ENCODE measurements at regions not wholly inside any gene's neighbourhood (a gene's known extent, or its start where the extent isn't known, plus 50 kb on each side); places are given as distances from the start of the nearest gene placed in this dataset.
"Not testable (repeated sequence)": the region's sequence is repeated elsewhere in the genome, so short reads cannot be mapped to it uniquely, and the experiment has no call there.

- Histone ChIP-seq H3K9me3 (no peaks in the 10 kb centered on the region), H3K36me3 (replicated peaks) (no peaks in the 10 kb centered on the region), H3K4me1 (no peaks in the 10 kb centered on the region), H3K4me3 (no peak overlapping the region), H3K27me3 (ENCODE audit: low read depth) (no peaks in the 10 kb centered on the region)
- in situ Hi-C loops (cut with MboI; ENCODE audit: low sequenced_read_pairs), result no loop called here
- no peak for DNase-seq (ENCODE audit: low spot score in 2 of 2)
Measured at GRCh38 chr6:47180633-47181032, 129.1 kb downstream of the TNFRSF21 start.

GRCh38 chr6:47179286-47179685 lies 130.4 kb downstream of the TNFRSF21 start:
- Histone ChIP-seq H3K9me3 (no peaks in the 10 kb centered on the region), H3K4me3 (no peak overlapping the region), H3K27me3 (ENCODE audit: low read depth) (no peaks in the 10 kb centered on the region), H3K36me3 (replicated peaks) (no peaks in the 10 kb centered on the region), H3K4me1 (no peaks in the 10 kb centered on the region)
- DNase-seq (ENCODE audit: low spot score in 2 of 2), result no peak
- in situ Hi-C loops (cut with MboI; ENCODE audit: low sequenced_read_pairs), result no loop called here

GRCh38 chr6:47175656-47176055 lies 133.5 kb upstream of the ADGRF1 start:
- no peaks in the 10 kb centered on the region for H3K9me3 ChIP-seq
- no peaks in the 10 kb centered on the region for H3K27me3 ChIP-seq (ENCODE audit: low read depth)
- H3K4me1 ChIP-seq, result no peaks in the 10 kb centered on the region
- H3K4me3 ChIP-seq, result no peak overlapping the region
- no peak for DNase-seq (ENCODE audit: low spot score in 2 of 2)
- H3K36me3 ChIP-seq (replicated peaks), result no peaks in the 10 kb centered on the region
- in situ Hi-C loops (cut with MboI; ENCODE audit: low sequenced_read_pairs), result no loop called here

- no peaks in the 10 kb centered on the region for H3K36me3 ChIP-seq (replicated peaks)
- no peak for DNase-seq (ENCODE audit: low spot score in 2 of 2)
- no peak overlapping the region for H3K4me3 ChIP-seq
- in situ Hi-C loops (cut with MboI; ENCODE audit: low sequenced_read_pairs), result no loop called here
- H3K27me3 ChIP-seq (ENCODE audit: low read depth), result no peaks in the 10 kb centered on the region
- H3K9me3 ChIP-seq, result no peaks in the 10 kb centered on the region
- H3K4me1 ChIP-seq, result no peaks in the 10 kb centered on the region
Measured at GRCh38 chr6:47174502-47175023, 132.4 kb upstream of the ADGRF1 start.

GRCh38 chr6:47174063-47174462 lies 131.9 kb upstream of the ADGRF1 start:
- H3K9me3 ChIP-seq; DNase-seq (ENCODE audit: low spot score in 2 of 2); H3K27me3 ChIP-seq (ENCODE audit: low read depth); H3K36me3 ChIP-seq (replicated peaks); H3K4me1 ChIP-seq; H3K4me3 ChIP-seq; in situ Hi-C loops (cut with MboI; ENCODE audit: low sequenced_read_pairs): not testable (repeated sequence)

- not testable (repeated sequence) for DNase-seq (ENCODE audit: low spot score in 2 of 2)
Measured at GRCh38 chr6:47173145-47173544, 131.0 kb upstream of the ADGRF1 start.

GRCh38 chr6:47170617-47170947 lies 128.4 kb upstream of the ADGRF1 start:
- Histone ChIP-seq H3K36me3 (replicated peaks) (no peaks in the 10 kb centered on the region), H3K27me3 (ENCODE audit: low read depth) (no peaks in the 10 kb centered on the region), H3K4me3 (no peak overlapping the region), H3K4me1 (no peaks in the 10 kb centered on the region), H3K9me3 (no peaks in the 10 kb centered on the region)
- in situ Hi-C loops (cut with MboI; ENCODE audit: low sequenced_read_pairs), result no loop called here
- no peak for DNase-seq (ENCODE audit: low spot score in 2 of 2)

More at GRCh38 chr6:47173145-47173544, 131.0 kb upstream of the ADGRF1 start:
- H3K36me3 ChIP-seq (replicated peaks); H3K27me3 ChIP-seq (ENCODE audit: low read depth); H3K4me3 ChIP-seq; H3K9me3 ChIP-seq; H3K4me1 ChIP-seq; in situ Hi-C loops (cut with MboI; ENCODE audit: low sequenced_read_pairs): not testable (repeated sequence)

- no peak for DNase-seq (ENCODE audit: low spot score in 2 of 2)
- in situ Hi-C loops (cut with MboI; ENCODE audit: low sequenced_read_pairs), result no loop called here
- Histone ChIP-seq H3K27me3 (ENCODE audit: low read depth) (no peaks in the 10 kb centered on the region), H3K4me1 (no peaks in the 10 kb centered on the region), H3K4me3 (no peak overlapping the region), H3K9me3 (no peaks in the 10 kb centered on the region), H3K36me3 (replicated peaks) (no peaks in the 10 kb centered on the region)
Measured at GRCh38 chr6:47169785-47170616, 127.9 kb upstream of the ADGRF1 start.

- Histone ChIP-seq H3K4me3 (no peak overlapping the region), H3K9me3 (no peaks in the 10 kb centered on the region), H3K4me1 (no peaks in the 10 kb centered on the region), H3K36me3 (replicated peaks) (no peaks in the 10 kb centered on the region), H3K27me3 (ENCODE audit: low read depth) (no peaks in the 10 kb centered on the region)
- DNase-seq (ENCODE audit: low spot score in 2 of 2), result no peak
- in situ Hi-C loops (cut with MboI; ENCODE audit: low sequenced_read_pairs), result no loop called here
Measured at GRCh38 chr6:47168180-47168579, 126.0 kb upstream of the ADGRF1 start.

- DNase-seq (ENCODE audit: low spot score in 2 of 2), result no peak
- Histone ChIP-seq H3K36me3 (replicated peaks) (no peaks in the 10 kb centered on the region), H3K4me1 (no peaks in the 10 kb centered on the region), H3K27me3 (ENCODE audit: low read depth) (no peaks in the 10 kb centered on the region), H3K4me3 (no peak overlapping the region), H3K9me3 (no peaks in the 10 kb centered on the region)
- in situ Hi-C loops (cut with MboI; ENCODE audit: low sequenced_read_pairs), result no loop called here
Measured at GRCh38 chr6:47165918-47166317, 123.8 kb upstream of the ADGRF1 start.

- no peaks in the 10 kb centered on the region for H3K36me3 ChIP-seq (replicated peaks)
- in situ Hi-C loops (cut with MboI; ENCODE audit: low sequenced_read_pairs), result no loop called here
- no peaks in the 10 kb centered on the region for H3K4me1 ChIP-seq
- H3K27me3 ChIP-seq (ENCODE audit: low read depth), result no peaks in the 10 kb centered on the region
- no peak overlapping the region for H3K4me3 ChIP-seq
- no peak for DNase-seq (ENCODE audit: low spot score in 2 of 2)
- H3K9me3 ChIP-seq, result no peaks in the 10 kb centered on the region
Measured at GRCh38 chr6:47164877-47165276, 122.7 kb upstream of the ADGRF1 start.

GRCh38 chr6:47163536-47163935 lies 121.4 kb upstream of the ADGRF1 start:
- Histone ChIP-seq H3K27me3 (ENCODE audit: low read depth) (no peaks in the 10 kb centered on the region), H3K9me3 (no peaks in the 10 kb centered on the region), H3K36me3 (replicated peaks) (no peaks in the 10 kb centered on the region), H3K4me3 (no peak overlapping the region), H3K4me1 (no peaks in the 10 kb centered on the region)
- DNase-seq (ENCODE audit: low spot score in 2 of 2), result no peak
- in situ Hi-C loops (cut with MboI; ENCODE audit: low sequenced_read_pairs), result no loop called here

GRCh38 chr6:47162793-47163192 lies 120.7 kb upstream of the ADGRF1 start:
- no peaks in the 10 kb centered on the region for H3K27me3 ChIP-seq (ENCODE audit: low read depth)
- H3K36me3 ChIP-seq (replicated peaks), result no peaks in the 10 kb centered on the region
- H3K4me1 ChIP-seq, result no peaks in the 10 kb centered on the region
- in situ Hi-C loops (cut with MboI; ENCODE audit: low sequenced_read_pairs), result no loop called here
- H3K9me3 ChIP-seq, result no peaks in the 10 kb centered on the region
- no peak overlapping the region for H3K4me3 ChIP-seq
- no peak for DNase-seq (ENCODE audit: low spot score in 2 of 2)

- Histone ChIP-seq H3K36me3 (replicated peaks) (no peaks in the 10 kb centered on the region), H3K9me3 (no peaks in the 10 kb centered on the region), H3K4me1 (no peaks in the 10 kb centered on the region), H3K4me3 (no peak overlapping the region), H3K27me3 (ENCODE audit: low read depth) (no peaks in the 10 kb centered on the region)
- no peak for DNase-seq (ENCODE audit: low spot score in 2 of 2)
- in situ Hi-C loops (cut with MboI; ENCODE audit: low sequenced_read_pairs), result no loop called here
Measured at GRCh38 chr6:47162231-47162630, 120.1 kb upstream of the ADGRF1 start.
